WTC11 (cell line): ENCODE measurements at regions not wholly inside any gene's neighbourhood (a gene's known extent, or its start where the extent isn't known, plus 50 kb on each side); places are given as distances from the start of the nearest gene placed in this dataset.

Experiments used
- CTCF ChIP-seq: fragments of 200-600 bp; IDR thresholded peaks from 2 replicates; pipeline ENCODE4 v1.8.0; 2022; ENCODE audit warnings: antibody characterized with exemption
- E2F4 ChIP-seq: sonication (generic); formaldehyde crosslinking; IDR thresholded peaks from 2 replicates; pipeline ENCODE4 v1.8.1; 2022; ENCODE audit warnings: low read depth, mild to moderate bottlenecking, moderate library complexity, missing genetic modification reagents, borderline replicate concordance
- IRF2 ChIP-seq: sonication (generic); formaldehyde crosslinking; IDR thresholded peaks from 2 replicates; pipeline ENCODE4 v1.8.0; 2022; ENCODE audit warnings: low read depth, missing genetic modification reagents, borderline replicate concordance
- JUN ChIP-seq: sonication (generic); formaldehyde crosslinking; IDR thresholded peaks from 2 replicates; pipeline ENCODE4 v1.8.0; 2023; ENCODE audit warnings: mild to moderate bottlenecking, missing genetic modification reagents
- NFYB ChIP-seq: sonication (generic); formaldehyde crosslinking; conservative IDR thresholded peaks from 2 replicates; pipeline ENCODE4 v1.8.0; 2022; ENCODE audit warnings: low read depth, missing genetic modification reagents
- NR2C2 ChIP-seq: sonication (generic); formaldehyde crosslinking; IDR thresholded peaks from 2 replicates; pipeline ENCODE4 v1.8.0; 2022; ENCODE audit warnings: mild to moderate bottlenecking, missing genetic modification reagents
- PREB ChIP-seq: sonication (generic); formaldehyde crosslinking; IDR thresholded peaks from 2 replicates; pipeline ENCODE4 v1.8.1; 2022; ENCODE audit warnings: mild to moderate bottlenecking, missing genetic modification reagents, moderate library complexity, borderline replicate concordance
- TEAD4 ChIP-seq: sonication (generic); formaldehyde crosslinking; IDR thresholded peaks from 2 replicates; pipeline ENCODE4 v1.8.0; 2022; ENCODE audit warnings: mild to moderate bottlenecking, missing genetic modification reagents
- TF ChIP-seq, protein P1 (sequence below): sonication (generic); formaldehyde crosslinking; IDR thresholded peaks from 2 replicates; pipeline ENCODE4 v1.8.1; 2023; ENCODE audit warnings: mild to moderate bottlenecking, missing genetic modification reagents, borderline replicate concordance

- TF ChIP-seq CTCF (no peak), PREB (no peak), TEAD4 (CRISPR knock-in tag) (no peak), E2F4 (CRISPR knock-in tag) (no peak), IRF2 (CRISPR knock-in tag) (no peak), NFYB (no peak), JUN (CRISPR knock-in tag) (no peak), NR2C2 (CRISPR knock-in tag) (no peak)
- TF ChIP-seq, protein P1, sequence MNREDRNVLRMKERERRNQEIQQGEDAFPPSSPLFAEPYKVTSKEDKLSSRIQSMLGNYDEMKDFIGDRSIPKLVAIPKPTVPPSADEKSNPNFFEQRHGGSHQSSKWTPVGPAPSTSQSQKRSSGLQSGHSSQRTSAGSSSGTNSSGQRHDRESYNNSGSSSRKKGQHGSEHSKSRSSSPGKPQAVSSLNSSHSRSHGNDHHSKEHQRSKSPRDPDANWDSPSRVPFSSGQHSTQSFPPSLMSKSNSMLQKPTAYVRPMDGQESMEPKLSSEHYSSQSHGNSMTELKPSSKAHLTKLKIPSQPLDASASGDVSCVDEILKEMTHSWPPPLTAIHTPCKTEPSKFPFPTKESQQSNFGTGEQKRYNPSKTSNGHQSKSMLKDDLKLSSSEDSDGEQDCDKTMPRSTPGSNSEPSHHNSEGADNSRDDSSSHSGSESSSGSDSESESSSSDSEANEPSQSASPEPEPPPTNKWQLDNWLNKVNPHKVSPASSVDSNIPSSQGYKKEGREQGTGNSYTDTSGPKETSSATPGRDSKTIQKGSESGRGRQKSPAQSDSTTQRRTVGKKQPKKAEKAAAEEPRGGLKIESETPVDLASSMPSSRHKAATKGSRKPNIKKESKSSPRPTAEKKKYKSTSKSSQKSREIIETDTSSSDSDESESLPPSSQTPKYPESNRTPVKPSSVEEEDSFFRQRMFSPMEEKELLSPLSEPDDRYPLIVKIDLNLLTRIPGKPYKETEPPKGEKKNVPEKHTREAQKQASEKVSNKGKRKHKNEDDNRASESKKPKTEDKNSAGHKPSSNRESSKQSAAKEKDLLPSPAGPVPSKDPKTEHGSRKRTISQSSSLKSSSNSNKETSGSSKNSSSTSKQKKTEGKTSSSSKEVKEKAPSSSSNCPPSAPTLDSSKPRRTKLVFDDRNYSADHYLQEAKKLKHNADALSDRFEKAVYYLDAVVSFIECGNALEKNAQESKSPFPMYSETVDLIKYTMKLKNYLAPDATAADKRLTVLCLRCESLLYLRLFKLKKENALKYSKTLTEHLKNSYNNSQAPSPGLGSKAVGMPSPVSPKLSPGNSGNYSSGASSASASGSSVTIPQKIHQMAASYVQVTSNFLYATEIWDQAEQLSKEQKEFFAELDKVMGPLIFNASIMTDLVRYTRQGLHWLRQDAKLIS (CRISPR knock-in tag): no peak
These were observed 140.1 kb upstream of the GRIA1 start for GRCh38 chr5:153350175-153350883.
